ENCODE measurements at regions not wholly inside any gene's neighbourhood (a gene's known extent, or its start where the extent isn't known, plus 50 kb on each side); places are given as distances from the start of the nearest gene placed in this dataset.

DNA sequence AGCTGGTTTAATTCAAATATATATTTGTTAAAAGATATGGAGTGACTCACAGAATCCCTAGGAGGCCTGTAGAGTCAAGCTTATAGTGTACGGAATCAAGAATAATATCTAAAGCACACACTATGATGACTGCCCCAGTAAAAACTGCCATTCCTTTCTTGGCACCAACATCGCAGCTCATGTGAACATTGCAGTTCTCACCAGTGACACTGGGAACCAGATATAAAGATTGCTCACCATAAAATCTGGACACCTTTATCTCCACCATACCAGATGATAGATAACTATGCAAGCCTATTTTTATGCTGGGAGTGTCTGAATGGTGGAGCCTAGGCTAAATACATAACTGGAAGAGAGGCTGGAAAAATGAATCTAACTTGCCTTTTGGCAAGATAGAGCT lies 463.9 kb upstream of the TBX3 start:
- no peak for TF ChIP-seq ESRRA (IDR thresholded peaks at IDR 0.05; ENCODE audit: borderline replicate concordance, low read depth)
- no peak for TF ChIP-seq ELF1 (tag; IDR thresholded peaks at IDR 0.05)
- TF ChIP-seq CC2D1A (IDR thresholded peaks at IDR 0.05), result no peak
- no peak for TF ChIP-seq MAFK (IDR thresholded peaks at IDR 0.05; ENCODE audit: low read length)
- TF ChIP-seq, protein P1, sequence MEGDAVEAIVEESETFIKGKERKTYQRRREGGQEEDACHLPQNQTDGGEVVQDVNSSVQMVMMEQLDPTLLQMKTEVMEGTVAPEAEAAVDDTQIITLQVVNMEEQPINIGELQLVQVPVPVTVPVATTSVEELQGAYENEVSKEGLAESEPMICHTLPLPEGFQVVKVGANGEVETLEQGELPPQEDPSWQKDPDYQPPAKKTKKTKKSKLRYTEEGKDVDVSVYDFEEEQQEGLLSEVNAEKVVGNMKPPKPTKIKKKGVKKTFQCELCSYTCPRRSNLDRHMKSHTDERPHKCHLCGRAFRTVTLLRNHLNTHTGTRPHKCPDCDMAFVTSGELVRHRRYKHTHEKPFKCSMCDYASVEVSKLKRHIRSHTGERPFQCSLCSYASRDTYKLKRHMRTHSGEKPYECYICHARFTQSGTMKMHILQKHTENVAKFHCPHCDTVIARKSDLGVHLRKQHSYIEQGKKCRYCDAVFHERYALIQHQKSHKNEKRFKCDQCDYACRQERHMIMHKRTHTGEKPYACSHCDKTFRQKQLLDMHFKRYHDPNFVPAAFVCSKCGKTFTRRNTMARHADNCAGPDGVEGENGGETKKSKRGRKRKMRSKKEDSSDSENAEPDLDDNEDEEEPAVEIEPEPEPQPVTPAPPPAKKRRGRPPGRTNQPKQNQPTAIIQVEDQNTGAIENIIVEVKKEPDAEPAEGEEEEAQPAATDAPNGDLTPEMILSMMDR (IDR thresholded peaks at IDR 0.05 in 2 of 3, conservative IDR thresholded peaks at IDR 0.05 in 1 of 3; ENCODE audit: insufficient read depth in 2 of 3, low read depth in 1 of 3, low read length in 3 of 3), result no peak

Data from K562 (cell line).